NCI-H345 (cell line): ENCODE measurements at regions not wholly inside any gene's neighbourhood (a gene's known extent, or its start where the extent isn't known, plus 50 kb on each side); places are given as distances from the start of the nearest gene placed in this dataset.
"Not testable (repeated sequence)": the region's sequence is repeated elsewhere in the genome, so short reads cannot be mapped to it uniquely, and the experiment has no call there.

ENCODE experiments used
- DNase-seq: peaks from one replicate; lab custom pipeline; 2025; lab: John Stamatoyannopoulos, UW

GRCh38 chr4:189092581-189092980 lies 848.1 kb upstream of the FRG1 start:
- no peak for DNase-seq

GRCh38 chr4:189096108-189096507 lies 844.6 kb upstream of the FRG1 start:
- DNase-seq, result no peak

GRCh38 chr4:189096717-189097116 lies 844.0 kb upstream of the FRG1 start:
- DNase-seq, result no peak

- DNase-seq, result no peak
Observed at GRCh38 chr4:189098932-189099696, 841.6 kb upstream of the FRG1 start.

- no peak for DNase-seq
Observed at GRCh38 chr4:189113389-189113888, 827.2 kb upstream of the FRG1 start.

- no peak for DNase-seq
Observed at GRCh38 chr4:189117426-189117825, 823.2 kb upstream of the FRG1 start.

GRCh38 chr4:189121336-189121735 lies 819.3 kb upstream of the FRG1 start:
- peak; percentile 35 for DNase-seq

- DNase-seq, result peak; percentile 32
Observed at GRCh38 chr4:189124149-189124758, 816.4 kb upstream of the FRG1 start.

GRCh38 chr4:189124791-189125190 lies 815.9 kb upstream of the FRG1 start:
- no peak for DNase-seq

- no peak for DNase-seq
Observed at GRCh38 chr4:189126040-189126439, 814.6 kb upstream of the FRG1 start.

- DNase-seq, result no peak
Observed at GRCh38 chr4:189128341-189128740, 812.3 kb upstream of the FRG1 start.

GRCh38 chr4:189129044-189129694 lies 811.5 kb upstream of the FRG1 start:
- DNase-seq, result no peak

- DNase-seq, result no peak
Observed at GRCh38 chr4:189131118-189131517, 809.6 kb upstream of the FRG1 start.

GRCh38 chr4:189136462-189136861 lies 804.2 kb upstream of the FRG1 start:
- no peak for DNase-seq

- peak; percentile 33 for DNase-seq
Observed at GRCh38 chr4:189143263-189143952, 797.3 kb upstream of the FRG1 start.

GRCh38 chr4:189147005-189147929 lies 793.4 kb upstream of the FRG1 start:
- DNase-seq, result no peak

GRCh38 chr4:189155083-189155482 lies 785.6 kb upstream of the FRG1 start:
- DNase-seq, result not testable (repeated sequence)

- DNase-seq, result no peak
Observed at GRCh38 chr4:189162073-189162789, 778.4 kb upstream of the FRG1 start.

GRCh38 chr4:189162888-189163287 lies 777.8 kb upstream of the FRG1 start:
- DNase-seq, result no peak

- DNase-seq, result no peak
Observed at GRCh38 chr4:189176002-189176401, 764.7 kb upstream of the FRG1 start.

GRCh38 chr4:189177130-189177529 lies 763.5 kb upstream of the FRG1 start:
- DNase-seq, result no peak
